Endothelial cell of umbilical vein (primary cell): ENCODE measurements at regions not wholly inside any gene's neighbourhood (a gene's known extent, or its start where the extent isn't known, plus 50 kb on each side); places are given as distances from the start of the nearest gene placed in this dataset.

Source experiments
- BruUV-seq: library from RNA; stranded (reverse); fragments of 400-500 nt; replicated peaks from 2 replicates; lab custom pipeline; 2021; lab: Mats Ljungman, UMichigan
- CTCF ChIA-PET: fragments of 300-600, 350-600 bp; sonication (Branson Sonifier 250); formaldehyde crosslinking; loops from one replicate; lab custom pipeline; 2021; ENCODE audit warnings: antibody characterized with exemption, inconsistent platforms; lab: Charles Lee
- POLR2A ChIA-PET: fragments of 300-600, 350-600 bp; sonication (Branson Sonifier 250); formaldehyde crosslinking; loops from one replicate; lab custom pipeline; 2021; ENCODE audit warnings: antibody characterized with exemption, inconsistent platforms; lab: Charles Lee
- DNase-seq: peaks from one replicate; pipeline ENCODE4 v3.0.0-alpha.2; 2011; ENCODE audit warnings: low read depth, low spot score
- FAIRE-seq: peaks from 2 replicates; lab custom pipeline; 2011; peaks lifted over from hg19 to GRCh38; lab: Jason Lieb, UNC
- H2AFZ ChIP-seq: 2 replicates; pipeline ENCODE4 v1.6.0; 2012; ENCODE audit warnings: low read depth, low read length, control low read depth, inconsistent platforms
- H3K27ac ChIP-seq: 2 replicates; pipeline ENCODE4 v1.5.1; 2011; ENCODE audit warnings: low read depth, mild to moderate bottlenecking, control low read depth, low read length, moderate library complexity; ENCODE audit not compliant: insufficient read depth
- H3K27me3 ChIP-seq, 2 experiments: 2 replicates each; pipeline versions ENCODE4 v1.6.0 to v1.6.1; 2011; ENCODE audit warnings: low read length in 2 of 2, mixed read lengths in 1 of 2; ENCODE audit not compliant: control insufficient read depth in 2 of 2, insufficient read depth in 2 of 2
- H3K36me3 ChIP-seq, 2 experiments: 2 replicates in 1 of 2; 3 replicates in 1 of 2; pipeline ENCODE4 v1.5.1; 2011; ENCODE audit warnings: low read length in 2 of 2, mild to moderate bottlenecking in 1 of 2, moderate library complexity in 1 of 2; ENCODE audit not compliant: control insufficient read depth in 2 of 2, insufficient read depth in 2 of 2; ENCODE audit errors: extremely low read depth in 1 of 2
- H3K4me1 ChIP-seq: 3 replicates; pipeline ENCODE4 v1.5.1; 2011; ENCODE audit warnings: mild to moderate bottlenecking, low read length; ENCODE audit not compliant: control insufficient read depth, insufficient read depth; ENCODE audit errors: extremely low read depth
- H3K4me2 ChIP-seq: 2 replicates; pipeline ENCODE4 v1.6.1; 2011; ENCODE audit warnings: low read length, control low read depth, mixed read lengths; ENCODE audit not compliant: insufficient read depth
- H3K4me3 ChIP-seq, 3 experiments: fragments of 200-600 bp in 1 of 3; sonication (generic), shearing (Covaris generic) in 1 of 3; replicated peaks in 1 of 3; 2 replicates each; pipeline ENCODE4 v1.5.1; 2011 to 2016; ENCODE audit warnings: control low read depth in 3 of 3, low read length in 3 of 3, mild to moderate bottlenecking in 2 of 3, inconsistent platforms in 1 of 3, low read depth in 1 of 3, moderate library complexity in 1 of 3; ENCODE audit not compliant: insufficient read depth in 1 of 3
- H3K79me2 ChIP-seq: 2 replicates; pipeline ENCODE4 v1.6.0; 2012; ENCODE audit warnings: low read length, inconsistent platforms; ENCODE audit not compliant: control insufficient read depth, insufficient read depth
- H3K9ac ChIP-seq: replicated peaks from 2 replicates; pipeline ENCODE3; 2011; ENCODE audit warnings: low read length, control low read depth; ENCODE audit not compliant: insufficient read depth; ENCODE audit errors: extremely low read depth
- H3K9me1 ChIP-seq: replicated peaks from 3 replicates; pipeline ENCODE4 v1.6.0; 2011; ENCODE audit warnings: mild to moderate bottlenecking, low read length; ENCODE audit not compliant: control insufficient read depth, insufficient read depth; ENCODE audit errors: extremely low read depth
- H3K9me3 ChIP-seq: replicated peaks from 2 replicates; pipeline ENCODE4 v1.5.1; 2012; ENCODE audit warnings: low read length, inconsistent platforms; ENCODE audit not compliant: control insufficient read depth, insufficient read depth
- H4K20me1 ChIP-seq: replicated peaks from 2 replicates; pipeline ENCODE3; 2011; ENCODE audit warnings: mild to moderate bottlenecking, low read length; ENCODE audit not compliant: control insufficient read depth, insufficient read depth; ENCODE audit errors: extremely low read depth
- CTCF ChIP-seq, 2 donors: IDR thresholded peaks; 1 replicate in 1 of 2; 2 replicates in 1 of 2; pipeline ENCODE4 v1.5.1; 2011; ENCODE audit warnings: low read length in 2 of 2, mild to moderate bottlenecking in 2 of 2, moderate library complexity in 2 of 2, control low read depth in 1 of 2, inconsistent platforms in 1 of 2, low read depth in 1 of 2; ENCODE audit not compliant: insufficient read depth in 1 of 2; ENCODE audit errors: extremely low read depth in 1 of 2
- EZH2 ChIP-seq: IDR thresholded peaks from 2 replicates; pipeline ENCODE4 v1.6.1; 2012; ENCODE audit warnings: borderline replicate concordance, low read depth, mild to moderate bottlenecking, moderate library complexity, low read length, inconsistent platforms; ENCODE audit not compliant: severe bottlenecking
- FOS ChIP-seq: IDR thresholded peaks from 2 replicates; pipeline ENCODE4 v1.6.1; 2011; ENCODE audit warnings: mild to moderate bottlenecking, low read length, moderate library complexity, borderline replicate concordance; ENCODE audit not compliant: insufficient read depth
- GATA2 ChIP-seq: IDR thresholded peaks from 2 replicates; pipeline ENCODE4 v1.7.0; 2011; ENCODE audit warnings: low read depth, mild to moderate bottlenecking, moderate library complexity, mixed read lengths, low read length; ENCODE audit not compliant: insufficient read length, insufficient read depth
- JUN ChIP-seq: IDR thresholded peaks from 2 replicates; pipeline ENCODE4 v1.6.1; 2011; ENCODE audit warnings: borderline replicate concordance, low read depth; ENCODE audit not compliant: insufficient read length, insufficient read depth
- MYC ChIP-seq: IDR thresholded peaks from one replicate; pipeline ENCODE4 v1.6.1; 2011; ENCODE audit warnings: mild to moderate bottlenecking, low read depth, low read length
- POLR2A ChIP-seq: IDR thresholded peaks from 2 replicates; pipeline ENCODE4 v1.6.1; 2012; ENCODE audit warnings: low read depth, mild to moderate bottlenecking, control low read depth, low read length
- POLR2AphosphoS5 ChIP-seq: IDR thresholded peaks from 2 replicates; pipeline ENCODE4 v1.6.1; 2012; ENCODE audit warnings: low read depth, mild to moderate bottlenecking, control low read depth, low read length, moderate library complexity; ENCODE audit not compliant: insufficient read depth
- dilution Hi-C: fragments of 300-500 bp; cut with MboI; formaldehyde crosslinking; loops from one replicate; pipeline ENCODE4 v1.15.0; 2019; ENCODE audit warnings: low sequenced_read_pairs; ENCODE audit not compliant: extremely low pct_ligation_motif_present
- intact Hi-C: fragments of 100-400 bp; cut with micrococcal nuclease; formaldehyde crosslinking; loops from one replicate; pipeline ENCODE4 v1.10.0; 2022
- TF ChIP-seq, protein P1 (sequence below): IDR thresholded peaks from 2 replicates; pipeline ENCODE4 v1.6.1; 2011; ENCODE audit not compliant: insufficient read depth, insufficient read length

GRCh38 chr1:69220672-69221071 lies 347.1 kb upstream of the LRRC7 start:
- Histone ChIP-seq H3K79me2 (no peaks in the 10 kb centered on the region), H3K27ac (no peak overlapping the region), H3K4me1 (no peaks in the 10 kb centered on the region), H4K20me1 (no peaks in the 10 kb centered on the region), H3K36me3 (no peaks in the 10 kb centered on the region), H3K4me2 (no peak overlapping the region), H3K9ac (no peak overlapping the region), H3K9me1 (no peaks in the 10 kb centered on the region), H2AFZ (no peak overlapping the region), H3K27me3 (no peaks in the 10 kb centered on the region), H3K9me3 (no peaks in the 10 kb centered on the region), H3K4me3 (no peak overlapping the region)
- FAIRE-seq (no peak), DNase-seq (no peak)
- intact Hi-C loops, result no loop called here
- ChIA-PET POLR2A (no interaction called here), CTCF (no interaction called here)
- dilution Hi-C loops, result no loop called here
- no peak for TF ChIP-seq CTCF (IDR thresholded peaks at IDR 0.05; ENCODE audit: extremely low read depth in 1 of 2, insufficient read depth in 1 of 2, low read depth in 1 of 2, low read length in 2 of 2)
- no peak for TF ChIP-seq GATA2
- TF ChIP-seq, protein P1, sequence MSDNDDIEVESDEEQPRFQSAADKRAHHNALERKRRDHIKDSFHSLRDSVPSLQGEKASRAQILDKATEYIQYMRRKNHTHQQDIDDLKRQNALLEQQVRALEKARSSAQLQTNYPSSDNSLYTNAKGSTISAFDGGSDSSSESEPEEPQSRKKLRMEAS, result no peak
- TF ChIP-seq MYC, result no peak
- TF ChIP-seq JUN, result no peak
- TF ChIP-seq EZH2, result no peak
- TF ChIP-seq POLR2A, result no peak
- TF ChIP-seq FOS, result no peak
- TF ChIP-seq POLR2AphosphoS5, result no peak
- BruUV-seq, result no TSS peak
